ENCODE measurements at regions not wholly inside any gene's neighbourhood (a gene's known extent, or its start where the extent isn't known, plus 50 kb on each side); places are given as distances from the start of the nearest gene placed in this dataset.

DNA sequence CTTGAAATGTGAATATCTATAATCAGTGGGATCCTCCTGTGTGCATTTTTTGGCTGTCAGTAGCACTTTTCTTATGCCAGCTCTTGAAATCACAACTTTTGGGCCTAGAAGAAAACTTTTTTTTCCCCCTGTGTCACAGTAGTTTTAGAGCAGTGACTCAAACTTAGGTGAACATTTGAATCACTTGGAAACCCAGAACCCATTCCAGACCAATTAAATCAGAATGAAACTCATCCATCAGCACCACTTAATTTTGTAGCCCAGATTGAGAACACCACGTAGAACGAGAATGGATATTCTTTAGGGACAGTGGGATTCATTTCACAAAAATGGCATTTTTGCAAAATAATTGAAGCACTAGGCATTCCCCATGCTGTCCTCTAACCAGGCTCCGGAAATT, 224.8 kb upstream of the NANOGP8 start:
- intact Hi-C loops (cut with DNase I): loop anchor here (10.0 kb wide), 1 partner anchor 1795 kb away; the partner anchor contains the start of gene MEIS2
- TF ChIP-seq POLR2A (IDR thresholded peaks at IDR 0.05) (no peak), POLR2AphosphoS5 (IDR thresholded peaks at IDR 0.05) (no peak)
- TF ChIP-seq, protein P1, sequence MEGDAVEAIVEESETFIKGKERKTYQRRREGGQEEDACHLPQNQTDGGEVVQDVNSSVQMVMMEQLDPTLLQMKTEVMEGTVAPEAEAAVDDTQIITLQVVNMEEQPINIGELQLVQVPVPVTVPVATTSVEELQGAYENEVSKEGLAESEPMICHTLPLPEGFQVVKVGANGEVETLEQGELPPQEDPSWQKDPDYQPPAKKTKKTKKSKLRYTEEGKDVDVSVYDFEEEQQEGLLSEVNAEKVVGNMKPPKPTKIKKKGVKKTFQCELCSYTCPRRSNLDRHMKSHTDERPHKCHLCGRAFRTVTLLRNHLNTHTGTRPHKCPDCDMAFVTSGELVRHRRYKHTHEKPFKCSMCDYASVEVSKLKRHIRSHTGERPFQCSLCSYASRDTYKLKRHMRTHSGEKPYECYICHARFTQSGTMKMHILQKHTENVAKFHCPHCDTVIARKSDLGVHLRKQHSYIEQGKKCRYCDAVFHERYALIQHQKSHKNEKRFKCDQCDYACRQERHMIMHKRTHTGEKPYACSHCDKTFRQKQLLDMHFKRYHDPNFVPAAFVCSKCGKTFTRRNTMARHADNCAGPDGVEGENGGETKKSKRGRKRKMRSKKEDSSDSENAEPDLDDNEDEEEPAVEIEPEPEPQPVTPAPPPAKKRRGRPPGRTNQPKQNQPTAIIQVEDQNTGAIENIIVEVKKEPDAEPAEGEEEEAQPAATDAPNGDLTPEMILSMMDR (IDR thresholded peaks at IDR 0.05): no peak
- Histone ChIP-seq H3K4me1 (replicated peaks) (no peaks in the 10 kb centered on the region), H3K27me3 (replicated peaks; ENCODE audit: insufficient read depth) (no peaks in the 10 kb centered on the region), H3K4me3 (no peak overlapping the region), H3K27ac (peak overlapping the region; percentile 0 to 38), H3K36me3 (no peaks in the 10 kb centered on the region), H3K9me3 (no peaks in the 10 kb centered on the region)
- WGBS: 59% methylated on average over 3 of the region's 3 CpGs
- no peak for DNase-seq (ENCODE audit: low spot score)

DNA sequence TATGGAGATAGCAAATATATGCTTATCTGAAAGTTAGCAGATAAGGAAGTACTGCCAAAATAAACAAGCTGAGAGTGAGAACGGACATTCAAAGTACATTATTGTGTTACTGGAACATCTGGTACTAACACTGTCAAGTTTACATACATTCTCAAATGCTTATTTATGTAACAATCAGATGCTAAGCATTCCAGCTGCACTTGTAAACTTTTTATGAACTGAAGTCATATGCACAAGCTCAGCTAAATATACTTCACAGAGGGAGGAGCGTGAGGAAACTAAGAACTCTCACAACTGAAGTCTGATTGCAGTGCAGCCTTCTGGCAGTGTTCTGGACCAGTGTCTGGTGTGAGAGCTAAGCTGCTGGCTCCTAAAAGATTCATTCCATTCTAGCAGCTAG, 223.7 kb upstream of the NANOGP8 start:
- H3K27ac ChIP-seq: peak overlapping the region; percentile 0 to 42
- no peaks in the 10 kb centered on the region for H3K9me3 ChIP-seq
- peak; percentile 56 for DNase-seq (ENCODE audit: low spot score)

DNA sequence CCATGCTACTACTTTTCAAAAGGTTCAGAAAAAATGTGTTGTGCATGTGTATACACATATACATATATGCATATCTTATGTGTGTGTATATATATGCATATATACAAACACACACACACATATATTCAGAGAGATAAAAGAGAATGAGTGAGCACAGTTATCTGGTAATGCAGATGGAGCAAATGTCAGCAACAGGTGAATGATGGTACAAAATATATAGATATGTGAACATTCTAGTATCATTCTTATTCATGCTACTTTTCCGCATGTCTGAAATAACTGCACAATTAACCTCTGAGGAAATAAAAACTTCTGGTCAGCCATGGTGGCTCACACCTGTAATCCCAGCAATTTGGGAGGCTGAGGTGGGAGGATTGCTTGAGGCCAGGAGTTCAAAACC, 222.6 kb upstream of the NANOGP8 start:
- no peak for DNase-seq (ENCODE audit: low spot score)
- Histone ChIP-seq H3K4me1 (replicated peaks) (no peaks in the 10 kb centered on the region), H3K27ac (no peak overlapping the region), H3K27me3 (replicated peaks; ENCODE audit: insufficient read depth) (no peaks in the 10 kb centered on the region), H3K36me3 (no peaks in the 10 kb centered on the region), H3K9me3 (no peaks in the 10 kb centered on the region), H3K4me3 (no peak overlapping the region)
- TF ChIP-seq, protein P1 (IDR thresholded peaks at IDR 0.05): no peak
- no peak for TF ChIP-seq POLR2A (IDR thresholded peaks at IDR 0.05)
- 98% methylated on average over 1 of the region's 1 CpG for WGBS
- intact Hi-C loops (cut with DNase I): loop anchor here (10.0 kb wide), 1 partner anchor 1797 kb away; the partner anchor contains the start of gene MEIS2

More for the DNA sequence above, 223.7 kb upstream of the NANOGP8 start:
- Histone ChIP-seq H3K36me3 (no peaks in the 10 kb centered on the region), H3K27me3 (replicated peaks; ENCODE audit: insufficient read depth) (no peaks in the 10 kb centered on the region), H3K4me3 (no peak overlapping the region), H3K4me1 (replicated peaks) (no peaks in the 10 kb centered on the region)
- 7% methylated on average over 2 of the region's 2 CpGs for WGBS
- intact Hi-C loops (cut with DNase I): loop anchor here (10.0 kb wide), 1 partner anchor 1796 kb away; the partner anchor contains the start of gene MEIS2
- TF ChIP-seq POLR2AphosphoS5 (IDR thresholded peaks at IDR 0.05) (peak; percentile 95), POLR2A (IDR thresholded peaks at IDR 0.05) (no peak)

DNA sequence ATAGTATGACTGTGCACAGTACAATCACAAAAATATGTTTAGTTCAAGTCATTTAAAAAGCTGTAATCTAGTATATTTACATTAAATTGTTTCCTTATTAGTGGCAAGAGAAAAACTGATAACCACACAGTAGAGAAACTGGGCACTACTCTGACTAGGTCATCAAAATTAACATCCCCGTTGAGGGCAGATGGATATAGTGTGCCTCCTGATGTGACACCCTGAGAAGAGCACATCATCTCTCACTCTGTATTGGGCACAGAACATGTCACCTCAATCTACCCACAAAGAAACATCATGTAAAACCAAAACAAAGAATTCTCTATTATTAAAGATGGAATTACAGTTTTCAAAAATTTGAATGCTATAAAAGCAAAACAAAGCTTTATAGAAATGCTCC, 221.9 kb upstream of the NANOGP8 start:
- 22% methylated on average over 1 of the region's 1 CpG for WGBS
- no peaks in the 10 kb centered on the region for H3K27me3 ChIP-seq (replicated peaks; ENCODE audit: insufficient read depth)
- intact Hi-C loops (cut with DNase I): loop anchor here (10.0 kb wide), 1 partner anchor 1798 kb away; the partner anchor contains the start of gene MEIS2
- no peaks in the 10 kb centered on the region for H3K4me1 ChIP-seq (replicated peaks)
- no peaks in the 10 kb centered on the region for H3K36me3 ChIP-seq
- peak overlapping the region in 1 of 2 donors; percentile 42 for H3K27ac ChIP-seq
- no peak for DNase-seq (ENCODE audit: low spot score)
- H3K4me3 ChIP-seq: no peak overlapping the region
- no peaks in the 10 kb centered on the region for H3K9me3 ChIP-seq
- no peak for TF ChIP-seq POLR2AphosphoS5 (IDR thresholded peaks at IDR 0.05)
- no peak for TF ChIP-seq POLR2A (IDR thresholded peaks at IDR 0.05)
- TF ChIP-seq, protein P1 (IDR thresholded peaks at IDR 0.05): no peak

DNA sequence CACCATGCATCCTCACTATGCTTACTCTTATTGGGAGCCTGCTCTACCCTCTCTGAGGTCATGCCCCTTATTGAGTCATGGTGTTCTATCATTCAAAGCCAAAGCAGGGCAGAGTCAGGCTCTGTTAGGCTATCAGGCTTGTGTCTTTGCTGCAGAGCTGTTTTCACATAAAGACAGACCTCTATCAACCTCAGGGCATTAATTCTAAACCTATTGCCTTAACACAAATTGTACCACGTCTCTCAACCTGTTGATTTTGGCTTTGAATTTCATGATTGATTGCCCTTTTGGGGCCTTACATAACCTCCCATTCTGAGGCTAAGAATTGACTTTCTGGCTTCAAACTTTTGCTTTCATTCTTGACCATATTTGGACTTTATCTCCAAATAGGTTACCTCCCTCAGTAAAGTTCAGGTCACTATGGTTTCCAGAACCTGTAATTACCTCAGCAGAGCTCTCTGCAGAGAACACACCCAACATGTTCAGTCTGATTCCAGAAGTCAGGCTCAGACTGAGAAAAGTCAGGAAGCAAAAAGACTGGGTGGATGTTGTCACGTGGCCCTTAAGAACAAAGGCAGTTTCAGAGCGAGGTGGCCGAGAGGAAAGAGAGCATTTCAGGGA, 221.4 kb upstream of the NANOGP8 start:
- Histone ChIP-seq H3K36me3 (no peaks in the 10 kb centered on the region), H3K27ac (peak overlapping the region in 1 of 2 donors; percentile 42), H3K4me1 (replicated peaks) (no peaks in the 10 kb centered on the region), H3K9me3 (no peaks in the 10 kb centered on the region), H3K27me3 (replicated peaks; ENCODE audit: insufficient read depth) (no peaks in the 10 kb centered on the region), H3K4me3 (no peak overlapping the region)
- intact Hi-C loops (cut with DNase I): loop anchor here (10.0 kb wide), 1 partner anchor 1798 kb away; the partner anchor contains the start of gene MEIS2
- no peak for DNase-seq (ENCODE audit: low spot score)
- 33% methylated on average over 4 of the region's 4 CpGs for WGBS
- no peak for TF ChIP-seq POLR2A (IDR thresholded peaks at IDR 0.05)
- TF ChIP-seq POLR2AphosphoS5 (IDR thresholded peaks at IDR 0.05): no peak
- TF ChIP-seq, protein P1 (IDR thresholded peaks at IDR 0.05): no peak

Measured in prostate gland (tissue), 2 donors.